A549 (cell line): ENCODE measurements at regions not wholly inside any gene's neighbourhood (a gene's known extent, or its start where the extent isn't known, plus 50 kb on each side); places are given as distances from the start of the nearest gene placed in this dataset.

Experiments used
- ATAC-seq, 2 experiments: fragments of 200-7000 bp in 1 of 2; fragments of >200 bp in 1 of 2; cut with Nextera tagmentation in 1 of 2; cut with Tn5 transposase in 1 of 2; 3 replicates each; pipeline versions ENCODE4 v1.8.0 to v1.9.1; 2018 to 2020; ENCODE audit warnings: mild to moderate bottlenecking in 1 of 2, moderate library complexity in 1 of 2
- CTCF ChIA-PET: fragments of 300-600 bp; sonication (Branson Sonifier 250); formaldehyde crosslinking; extraction: SDS; loops from one replicate; lab custom pipeline; 2021; ENCODE audit warnings: antibody characterized with exemption, inconsistent platforms; lab: Yijun Ruan, JAX
- POLR2A ChIA-PET: fragments of 350-600 bp; formaldehyde crosslinking; extraction: SDS; loops from one replicate; lab custom pipeline; 2021; ENCODE audit warnings: antibody characterized with exemption, inconsistent platforms; lab: Yijun Ruan, JAX
- DNase-seq, 2 experiments: peaks; one replicate each; pipeline versions ENCODE4 v3.0.0 to v3.0.0-alpha.2; 2011 to 2016; ENCODE audit warnings: low read depth in 1 of 2, low spot score in 1 of 2
- FAIRE-seq: peaks from 2 replicates; lab custom pipeline; 2011; peaks lifted over from hg19 to GRCh38; lab: Jason Lieb, UNC
- H3K27ac ChIP-seq, 2 experiments: fragments of >200 bp; sonication (Bioruptor Twin); formaldehyde crosslinking; 3 replicates each; pipeline ENCODE4 v1.5.1; 2016 to 2017
- H3K4me1 ChIP-seq: fragments of >200 bp; sonication (Bioruptor Twin); formaldehyde crosslinking; 3 replicates; pipeline ENCODE4 v1.6.1; 2016
- H3K4me2 ChIP-seq: fragments of >200 bp; sonication (Bioruptor Twin); formaldehyde crosslinking; 3 replicates; pipeline ENCODE4 v1.6.1; 2016
- H3K4me3 ChIP-seq: fragments of >200 bp; sonication (Bioruptor Twin); formaldehyde crosslinking; 3 replicates; pipeline ENCODE4 v1.5.1; 2016
- H3K9me3 ChIP-seq: fragments of >200 bp; sonication (Bioruptor Twin); formaldehyde crosslinking; 3 replicates; pipeline ENCODE4 v1.6.1; 2016
- CBX2 ChIP-seq: fragments of 200-600 bp; sonication (generic); IDR thresholded peaks from 2 replicates; pipeline ENCODE4 v1.6.1; 2016; ENCODE audit warnings: low read depth, mild to moderate bottlenecking, borderline replicate concordance
- CEBPB ChIP-seq, 2 experiments: fragments of >200 bp in 1 of 2; sonication (Bioruptor Twin) in 1 of 2; formaldehyde crosslinking in 1 of 2; IDR thresholded peaks; 2 replicates each; pipeline ENCODE4 v1.6.1; 2012 to 2016
- FOSL2 ChIP-seq, 2 experiments: fragments of 450-650 bp in 1 of 2; fragments of >200 bp in 1 of 2; sonication (Bioruptor Twin) in 1 of 2; formaldehyde crosslinking; IDR thresholded peaks; 2 replicates each; pipeline versions ENCODE4 v1.5.0 to v1.6.1; 2016 to 2020; ENCODE audit warnings: mild to moderate bottlenecking in 1 of 2, moderate library complexity in 1 of 2
- HOXB13 ChIP-seq: fragments of 250-450 bp; sonication (Bioruptor Pico); IDR thresholded peaks from 2 replicates; pipeline ENCODE4 v1.5.0; 2020; ENCODE audit warnings: low read depth, mild to moderate bottlenecking, moderate library complexity
- HOXB5 ChIP-seq: fragments of 250-450 bp; sonication (Bioruptor Pico); IDR thresholded peaks from 2 replicates; pipeline ENCODE4 v1.5.0; 2020; ENCODE audit warnings: mild to moderate bottlenecking, moderate library complexity
- JUN ChIP-seq, 2 experiments: fragments of >200 bp; sonication (Bioruptor Twin); formaldehyde crosslinking; IDR thresholded peaks; 2 replicates in 1 of 2; 3 replicates in 1 of 2; pipeline ENCODE4 v1.6.1; 2016 to 2017
- KDM1A ChIP-seq: fragments of 200-600 bp; sonication (generic); IDR thresholded peaks from 2 replicates; pipeline ENCODE4 v1.6.1; 2016; ENCODE audit warnings: low read depth, mild to moderate bottlenecking
- MAFK ChIP-seq: fragments of 450-650 bp; IDR thresholded peaks from 2 replicates; pipeline ENCODE4 v1.6.1; 2014; ENCODE audit not compliant: partially characterized antibody
- MAZ ChIP-seq: fragments of 150-350 bp; IDR thresholded peaks from 2 replicates; pipeline ENCODE4 v1.6.1; 2014; ENCODE audit warnings: antibody characterized with exemption, low read depth, low read length, borderline replicate concordance
- NFE2L2 ChIP-seq: fragments of 150-350 bp; conservative IDR thresholded peaks from 2 replicates; pipeline ENCODE4 v1.6.1; 2014; ENCODE audit warnings: low read length
- NPAS2 ChIP-seq: fragments of 250-450 bp; sonication (Bioruptor Pico); IDR thresholded peaks from 2 replicates; pipeline ENCODE4 v1.8.0; 2022; ENCODE audit warnings: mild to moderate bottlenecking, moderate library complexity, borderline replicate concordance
- POLR2A ChIP-seq: IDR thresholded peaks from 2 replicates; pipeline ENCODE4 v1.6.1; 2012; ENCODE audit warnings: mild to moderate bottlenecking, low read length
- RARB ChIP-seq: fragments of 250-450 bp; sonication (Bioruptor Pico); IDR thresholded peaks from 2 replicates; pipeline ENCODE4 v1.8.0; 2021; ENCODE audit warnings: mild to moderate bottlenecking, moderate library complexity
- RCOR1 ChIP-seq: fragments of 150-350 bp; IDR thresholded peaks from 2 replicates; pipeline ENCODE4 v1.6.1; 2014; ENCODE audit warnings: antibody characterized with exemption, low read length, low read depth
- WGBS: methylation state at CpG from one replicate; pipeline ENCODE4 v1.1.6; 2017; ENCODE audit errors: missing lambda C conversion rate; 5-methylcytosine and 5-hydroxymethylcytosine counted together
- TF ChIP-seq, protein P1 (sequence below): fragments of 250-450 bp; sonication (Bioruptor Pico); IDR thresholded peaks from 2 replicates; pipeline ENCODE4 v1.5.0; 2020; ENCODE audit warnings: low read depth, mild to moderate bottlenecking, moderate library complexity
- TF ChIP-seq, protein P2 (sequence below): fragments of >200 bp; sonication (Bioruptor Twin); formaldehyde crosslinking; IDR thresholded peaks from 2 replicates; pipeline ENCODE4 v1.6.1; 2016
- TF ChIP-seq, protein P3 (sequence below): fragments of 450-650 bp; IDR thresholded peaks from 2 replicates; pipeline ENCODE4 v1.6.1; 2014; ENCODE audit warnings: antibody characterized with exemption
- TF ChIP-seq, protein P4 (sequence below): fragments of 200-600 bp; sonication (generic); IDR thresholded peaks from 2 replicates; pipeline ENCODE4 v1.6.1; 2016; ENCODE audit warnings: antibody characterized with exemption, mild to moderate bottlenecking, moderate library complexity
- TF ChIP-seq, protein P5 (sequence below): IDR thresholded peaks from 2 replicates; pipeline ENCODE4 v1.6.1; 2012

DNA sequence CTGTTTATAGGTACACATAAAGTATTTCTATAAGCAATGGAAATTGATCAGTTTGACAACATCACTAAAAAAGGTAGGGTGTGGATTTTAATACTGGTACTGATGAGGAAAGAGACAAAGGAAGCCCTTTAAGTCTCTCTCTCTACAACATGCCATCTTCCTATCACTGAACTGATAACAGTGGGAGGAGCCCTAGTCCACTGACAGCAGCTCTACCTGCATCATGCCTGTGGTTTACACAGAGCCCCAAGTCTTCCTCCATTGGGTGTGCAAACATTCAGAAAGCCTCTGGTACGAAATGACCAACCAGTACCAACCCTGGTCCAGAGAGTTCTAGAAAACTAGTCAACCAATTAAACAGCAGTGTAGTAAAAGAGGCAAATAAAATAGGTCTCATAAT, 53.4 kb downstream of the KLF12 start:
- Histone ChIP-seq H3K9me3 (no peaks in the 10 kb centered on the region), H3K4me1 (peaks cover 3% of the 10 kb centered on the region; the same call in 1 of the 3 replicates), H3K4me2 (no peak overlapping the region), H3K27ac (no peak overlapping the region), H3K4me3 (no peak overlapping the region)
- POLR2A ChIA-PET: no interaction called here
- no peak for ATAC-seq
- WGBS: 79% methylated on average over 1 of the region's 1 CpG
- no peak for TF ChIP-seq HOXB5 (CRISPR knock-in tag)
- TF ChIP-seq, protein P1, sequence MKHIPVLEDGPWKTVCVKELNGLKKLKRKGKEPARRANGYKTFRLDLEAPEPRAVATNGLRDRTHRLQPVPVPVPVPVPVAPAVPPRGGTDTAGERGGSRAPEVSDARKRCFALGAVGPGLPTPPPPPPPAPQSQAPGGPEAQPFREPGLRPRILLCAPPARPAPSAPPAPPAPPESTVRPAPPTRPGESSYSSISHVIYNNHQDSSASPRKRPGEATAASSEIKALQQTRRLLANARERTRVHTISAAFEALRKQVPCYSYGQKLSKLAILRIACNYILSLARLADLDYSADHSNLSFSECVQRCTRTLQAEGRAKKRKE (CRISPR knock-in tag): no peak
- FAIRE-seq: no peak
- DNase-seq: no peak
- CTCF ChIA-PET: interaction anchor here (0.7 kb wide), 2 partner anchors 1011 to 1134 kb away, joined by 3 read pairs; no protein-coding TSS in a partner anchor

DNA sequence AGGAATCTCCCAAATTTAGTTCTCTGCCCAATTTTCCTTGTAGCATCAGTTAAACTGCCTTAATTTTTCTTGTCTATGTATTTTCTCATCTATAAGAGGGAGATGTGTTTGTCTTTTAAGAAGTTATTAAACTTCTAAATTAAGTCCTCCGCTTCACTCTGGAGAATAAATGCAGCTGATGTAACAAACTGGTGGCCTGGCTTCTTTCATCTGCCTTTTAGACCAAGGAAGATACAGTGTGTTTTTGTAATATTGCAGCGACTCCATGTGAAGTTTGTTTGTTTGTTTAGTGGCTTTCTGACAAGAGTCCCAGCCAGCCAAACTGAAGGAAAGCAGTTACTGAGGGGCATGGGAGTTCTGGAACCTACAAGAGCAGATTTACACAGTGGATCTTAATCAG, 56.4 kb downstream of the KLF12 start:
- Histone ChIP-seq H3K27ac (no peak overlapping the region), H3K4me1 (peaks cover 1% of the 10 kb centered on the region; the same call in 1 of the 3 replicates)
- 62% methylated on average over 2 of the region's 2 CpGs for WGBS
- FAIRE-seq: no peak
- TF ChIP-seq CEBPB (IDR thresholded peaks at IDR 0.05): no peak
- TF ChIP-seq KDM1A: no peak
- no peak for TF ChIP-seq FOSL2 (IDR thresholded peaks at IDR 0.05)
- no peak for TF ChIP-seq FOSL2 (CRISPR knock-in tag; IDR thresholded peaks at IDR 0.05)
- TF ChIP-seq CBX2: no peak
- TF ChIP-seq JUN (IDR thresholded peaks at IDR 0.05): no peak
- TF ChIP-seq, protein P2, sequence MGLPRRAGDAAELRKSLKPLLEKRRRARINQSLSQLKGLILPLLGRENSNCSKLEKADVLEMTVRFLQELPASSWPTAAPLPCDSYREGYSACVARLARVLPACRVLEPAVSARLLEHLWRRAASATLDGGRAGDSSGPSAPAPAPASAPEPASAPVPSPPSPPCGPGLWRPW: no peak
- TF ChIP-seq MAZ: no peak
- TF ChIP-seq POLR2A: no peak
- TF ChIP-seq, all 56 proteins: peak for 0
- Histone ChIP-seq H3K4me3 (no peak overlapping the region), H3K9me3 (no peaks in the 10 kb centered on the region), H3K4me2 (no peak overlapping the region)
- POLR2A ChIA-PET: no interaction called here
- no peak for DNase-seq
- no peak for ATAC-seq
- CTCF ChIA-PET: no interaction called here

DNA sequence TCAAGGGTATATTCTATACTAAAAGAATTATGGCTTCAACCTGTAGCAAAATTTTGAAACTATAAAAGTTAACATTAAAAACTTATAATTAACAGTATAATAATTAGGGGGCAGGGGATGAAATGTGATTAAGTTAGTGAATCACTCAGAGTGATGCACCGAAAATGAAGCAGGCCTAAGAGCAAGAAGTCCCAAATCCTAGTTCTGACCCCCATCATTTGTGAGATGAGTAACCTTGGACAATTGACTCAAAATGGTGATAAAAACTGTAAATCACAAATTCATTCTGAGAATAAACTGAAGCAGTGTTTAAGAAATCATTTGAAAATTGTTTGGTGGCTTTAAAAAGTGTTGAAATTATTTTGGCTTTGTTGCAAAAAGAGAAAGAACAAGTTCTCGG, 56.8 kb downstream of the KLF12 start:
- Histone ChIP-seq H3K4me3 (no peak overlapping the region), H3K4me2 (no peak overlapping the region), H3K9me3 (no peaks in the 10 kb centered on the region), H3K4me1 (no peaks in the 10 kb centered on the region), H3K27ac (no peak overlapping the region)
- ATAC-seq: no peak
- ChIA-PET CTCF (no interaction called here), POLR2A (no interaction called here)
- 93% methylated on average over 2 of the region's 2 CpGs for WGBS
- TF ChIP-seq, protein P3, sequence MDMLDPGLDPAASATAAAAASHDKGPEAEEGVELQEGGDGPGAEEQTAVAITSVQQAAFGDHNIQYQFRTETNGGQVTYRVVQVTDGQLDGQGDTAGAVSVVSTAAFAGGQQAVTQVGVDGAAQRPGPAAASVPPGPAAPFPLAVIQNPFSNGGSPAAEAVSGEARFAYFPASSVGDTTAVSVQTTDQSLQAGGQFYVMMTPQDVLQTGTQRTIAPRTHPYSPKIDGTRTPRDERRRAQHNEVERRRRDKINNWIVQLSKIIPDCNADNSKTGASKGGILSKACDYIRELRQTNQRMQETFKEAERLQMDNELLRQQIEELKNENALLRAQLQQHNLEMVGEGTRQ: no peak
- no peak for TF ChIP-seq HOXB13 (CRISPR knock-in tag)
- TF ChIP-seq, protein P4, sequence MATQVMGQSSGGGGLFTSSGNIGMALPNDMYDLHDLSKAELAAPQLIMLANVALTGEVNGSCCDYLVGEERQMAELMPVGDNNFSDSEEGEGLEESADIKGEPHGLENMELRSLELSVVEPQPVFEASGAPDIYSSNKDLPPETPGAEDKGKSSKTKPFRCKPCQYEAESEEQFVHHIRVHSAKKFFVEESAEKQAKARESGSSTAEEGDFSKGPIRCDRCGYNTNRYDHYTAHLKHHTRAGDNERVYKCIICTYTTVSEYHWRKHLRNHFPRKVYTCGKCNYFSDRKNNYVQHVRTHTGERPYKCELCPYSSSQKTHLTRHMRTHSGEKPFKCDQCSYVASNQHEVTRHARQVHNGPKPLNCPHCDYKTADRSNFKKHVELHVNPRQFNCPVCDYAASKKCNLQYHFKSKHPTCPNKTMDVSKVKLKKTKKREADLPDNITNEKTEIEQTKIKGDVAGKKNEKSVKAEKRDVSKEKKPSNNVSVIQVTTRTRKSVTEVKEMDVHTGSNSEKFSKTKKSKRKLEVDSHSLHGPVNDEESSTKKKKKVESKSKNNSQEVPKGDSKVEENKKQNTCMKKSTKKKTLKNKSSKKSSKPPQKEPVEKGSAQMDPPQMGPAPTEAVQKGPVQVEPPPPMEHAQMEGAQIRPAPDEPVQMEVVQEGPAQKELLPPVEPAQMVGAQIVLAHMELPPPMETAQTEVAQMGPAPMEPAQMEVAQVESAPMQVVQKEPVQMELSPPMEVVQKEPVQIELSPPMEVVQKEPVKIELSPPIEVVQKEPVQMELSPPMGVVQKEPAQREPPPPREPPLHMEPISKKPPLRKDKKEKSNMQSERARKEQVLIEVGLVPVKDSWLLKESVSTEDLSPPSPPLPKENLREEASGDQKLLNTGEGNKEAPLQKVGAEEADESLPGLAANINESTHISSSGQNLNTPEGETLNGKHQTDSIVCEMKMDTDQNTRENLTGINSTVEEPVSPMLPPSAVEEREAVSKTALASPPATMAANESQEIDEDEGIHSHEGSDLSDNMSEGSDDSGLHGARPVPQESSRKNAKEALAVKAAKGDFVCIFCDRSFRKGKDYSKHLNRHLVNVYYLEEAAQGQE: no peak
- TF ChIP-seq, protein P5, sequence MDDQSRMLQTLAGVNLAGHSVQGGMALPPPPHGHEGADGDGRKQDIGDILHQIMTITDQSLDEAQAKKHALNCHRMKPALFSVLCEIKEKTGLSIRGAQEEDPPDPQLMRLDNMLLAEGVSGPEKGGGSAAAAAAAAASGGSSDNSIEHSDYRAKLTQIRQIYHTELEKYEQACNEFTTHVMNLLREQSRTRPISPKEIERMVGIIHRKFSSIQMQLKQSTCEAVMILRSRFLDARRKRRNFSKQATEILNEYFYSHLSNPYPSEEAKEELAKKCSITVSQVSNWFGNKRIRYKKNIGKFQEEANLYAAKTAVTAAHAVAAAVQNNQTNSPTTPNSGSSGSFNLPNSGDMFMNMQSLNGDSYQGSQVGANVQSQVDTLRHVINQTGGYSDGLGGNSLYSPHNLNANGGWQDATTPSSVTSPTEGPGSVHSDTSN: no peak
- TF ChIP-seq RARB (CRISPR knock-in tag): no peak
- TF ChIP-seq, protein P2: no peak
- no peak for TF ChIP-seq HOXB5 (CRISPR knock-in tag)
- no peak for TF ChIP-seq NFE2L2
- TF ChIP-seq MAFK: no peak
- TF ChIP-seq NPAS2 (CRISPR knock-in tag): no peak
- no peak for TF ChIP-seq RCOR1
- DNase-seq: no peak
- FAIRE-seq: no peak
